GM06990 (cell line): ENCODE measurements at regions not wholly inside any gene's neighbourhood (a gene's known extent, or its start where the extent isn't known, plus 50 kb on each side); places are given as distances from the start of the nearest gene placed in this dataset.

Source experiments
- DNase-seq: peaks from one replicate; pipeline ENCODE4 v3.0.0-alpha.2; 2011; ENCODE audit not compliant: insufficient read length; ENCODE audit errors: extremely low read depth
- H3K27me3 ChIP-seq: replicated peaks from 2 replicates; pipeline ENCODE4 v1.6.0; 2011; ENCODE audit warnings: low read length; ENCODE audit not compliant: control insufficient read depth, insufficient read depth
- H3K36me3 ChIP-seq: 2 replicates; pipeline ENCODE4 v1.5.1; 2011; ENCODE audit warnings: low read length; ENCODE audit not compliant: control insufficient read depth, insufficient read depth
- H3K4me3 ChIP-seq: replicated peaks from 2 replicates; pipeline ENCODE4 v1.5.1; 2011; ENCODE audit warnings: low read depth, mild to moderate bottlenecking, control low read depth, low read length
- TF ChIP-seq, protein P1 (sequence below): IDR thresholded peaks from 2 replicates; pipeline ENCODE4 v1.5.1; 2011; ENCODE audit warnings: low read length, control low read depth, mild to moderate bottlenecking, inconsistent platforms; ENCODE audit not compliant: insufficient read depth, poor library complexity, severe bottlenecking

- TF ChIP-seq, protein P1, sequence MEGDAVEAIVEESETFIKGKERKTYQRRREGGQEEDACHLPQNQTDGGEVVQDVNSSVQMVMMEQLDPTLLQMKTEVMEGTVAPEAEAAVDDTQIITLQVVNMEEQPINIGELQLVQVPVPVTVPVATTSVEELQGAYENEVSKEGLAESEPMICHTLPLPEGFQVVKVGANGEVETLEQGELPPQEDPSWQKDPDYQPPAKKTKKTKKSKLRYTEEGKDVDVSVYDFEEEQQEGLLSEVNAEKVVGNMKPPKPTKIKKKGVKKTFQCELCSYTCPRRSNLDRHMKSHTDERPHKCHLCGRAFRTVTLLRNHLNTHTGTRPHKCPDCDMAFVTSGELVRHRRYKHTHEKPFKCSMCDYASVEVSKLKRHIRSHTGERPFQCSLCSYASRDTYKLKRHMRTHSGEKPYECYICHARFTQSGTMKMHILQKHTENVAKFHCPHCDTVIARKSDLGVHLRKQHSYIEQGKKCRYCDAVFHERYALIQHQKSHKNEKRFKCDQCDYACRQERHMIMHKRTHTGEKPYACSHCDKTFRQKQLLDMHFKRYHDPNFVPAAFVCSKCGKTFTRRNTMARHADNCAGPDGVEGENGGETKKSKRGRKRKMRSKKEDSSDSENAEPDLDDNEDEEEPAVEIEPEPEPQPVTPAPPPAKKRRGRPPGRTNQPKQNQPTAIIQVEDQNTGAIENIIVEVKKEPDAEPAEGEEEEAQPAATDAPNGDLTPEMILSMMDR = no peak
- no peak overlapping the region for H3K4me3 ChIP-seq
- H3K36me3 ChIP-seq = no peaks in the 10 kb centered on the region
- H3K27me3 ChIP-seq = no peaks in the 10 kb centered on the region
- no peak for DNase-seq
These were observed 334.2 kb downstream of the IRX1 start for GRCh38 chr5:3929799-3930198.

GRCh38 chr5:3931976-3932375 is 336.3 kb downstream of the IRX1 start:
- no peaks in the 10 kb centered on the region for H3K36me3 ChIP-seq
- no peaks in the 10 kb centered on the region for H3K27me3 ChIP-seq
- H3K4me3 ChIP-seq = no peak overlapping the region
- TF ChIP-seq, protein P1 = no peak
- DNase-seq = no peak

DNA sequence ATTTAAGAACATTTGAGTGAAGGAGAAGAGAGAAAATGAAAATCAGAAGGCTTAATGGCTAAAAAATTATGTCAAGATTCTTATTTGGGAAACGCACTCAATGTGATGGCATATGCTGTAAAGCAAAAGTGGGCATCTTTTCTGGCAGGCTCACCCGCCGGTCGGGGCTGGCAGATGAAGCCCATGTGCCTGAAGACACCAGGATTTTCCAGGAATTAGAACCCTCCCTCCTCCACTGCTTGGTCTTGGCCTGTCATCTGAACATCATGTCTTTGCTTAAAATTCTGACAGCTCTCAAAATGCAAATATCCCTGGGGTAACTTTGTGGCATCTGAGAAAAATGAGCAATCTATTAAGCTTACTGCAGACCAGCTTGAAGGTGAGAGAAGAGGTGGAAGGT is 337.9 kb downstream of the IRX1 start:
- no peaks in the 10 kb centered on the region for H3K27me3 ChIP-seq

GRCh38 chr5:3933966-3934365 is 338.3 kb downstream of the IRX1 start:
- H3K27me3 ChIP-seq = no peaks in the 10 kb centered on the region
- H3K4me3 ChIP-seq = no peak overlapping the region
- DNase-seq = no peak
- TF ChIP-seq, protein P1 = no peak
- no peaks in the 10 kb centered on the region for H3K36me3 ChIP-seq

More for the DNA sequence above, 337.9 kb downstream of the IRX1 start:
- no peaks in the 10 kb centered on the region for H3K36me3 ChIP-seq
- H3K4me3 ChIP-seq = no peak overlapping the region
- DNase-seq = no peak
- TF ChIP-seq, protein P1 = no peak

DNA sequence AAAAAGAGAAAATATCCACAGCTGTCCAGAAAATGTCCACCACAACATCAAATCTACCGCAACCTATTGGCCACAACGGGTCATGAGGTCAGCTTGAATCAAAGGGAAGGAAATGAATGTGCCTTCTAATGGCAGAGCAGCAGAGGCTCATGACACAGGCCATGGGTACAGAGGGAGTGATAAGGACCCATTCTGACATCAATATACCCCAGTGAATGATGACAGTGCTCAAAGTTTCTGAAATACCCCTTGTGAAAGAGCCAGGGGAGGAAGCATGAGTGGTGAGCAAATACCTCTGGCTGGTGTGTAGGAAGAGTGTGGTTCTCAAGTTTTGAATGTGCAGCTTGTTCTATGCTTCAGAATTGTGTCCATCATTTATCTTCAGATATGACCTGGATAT is 348.2 kb downstream of the IRX1 start:
- Histone ChIP-seq H3K36me3 (no peaks in the 10 kb centered on the region), H3K27me3 (no peaks in the 10 kb centered on the region), H3K4me3 (no peak overlapping the region)
- TF ChIP-seq, protein P1 = no peak
- no peak for DNase-seq

DNA sequence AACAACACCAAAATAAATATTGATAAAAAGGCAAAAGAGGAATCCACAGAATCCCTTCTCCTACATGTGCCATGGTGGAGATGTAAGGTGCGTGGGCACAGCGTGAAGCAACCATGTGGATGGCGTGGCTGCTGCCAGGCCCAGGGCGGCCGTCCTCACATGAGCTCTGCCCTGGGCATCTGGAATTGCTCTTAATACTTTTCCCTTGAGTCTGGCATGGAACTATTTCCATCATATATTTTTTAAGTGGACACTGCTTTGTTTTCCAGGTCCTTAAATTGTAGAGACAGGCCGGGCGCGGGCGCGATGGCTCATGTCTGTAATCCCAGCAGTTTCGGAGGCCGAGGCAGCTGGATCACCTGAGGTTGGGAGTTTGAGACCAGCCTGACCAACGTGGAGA is 349.3 kb downstream of the IRX1 start:
- Histone ChIP-seq H3K36me3 (no peaks in the 10 kb centered on the region), H3K4me3 (no peak overlapping the region), H3K27me3 (no peaks in the 10 kb centered on the region)
- TF ChIP-seq, protein P1 = no peak
- DNase-seq = no peak
